Daoy (cell line): ENCODE measurements at regions not wholly inside any gene's neighbourhood (a gene's known extent, or its start where the extent isn't known, plus 50 kb on each side); places are given as distances from the start of the nearest gene placed in this dataset.

Source experiments
- DNase-seq: peaks from one replicate; pipeline ENCODE4 v3.0.0-alpha.2; 2015; ENCODE audit warnings: low read depth

DNA sequence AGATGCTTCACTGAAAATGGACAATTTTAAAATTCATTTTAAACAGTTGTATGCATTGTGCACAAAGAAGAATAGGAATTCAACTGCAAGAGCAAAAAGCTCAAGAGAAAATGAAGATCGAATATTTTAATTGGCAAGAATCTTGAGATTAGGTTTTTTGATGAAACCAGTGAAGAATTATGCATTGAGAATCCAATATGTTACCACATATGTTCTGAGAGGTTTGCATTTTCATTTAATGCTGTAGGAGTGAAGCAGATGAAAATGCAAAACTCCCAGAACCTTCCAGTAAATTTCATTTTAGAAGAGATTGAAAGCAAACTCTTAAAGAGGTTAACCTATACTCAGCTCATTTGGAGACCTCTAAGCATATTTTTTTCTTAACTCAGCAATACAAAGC is 298.0 kb downstream of the OLFM3 start:
- no peak for DNase-seq

DNA sequence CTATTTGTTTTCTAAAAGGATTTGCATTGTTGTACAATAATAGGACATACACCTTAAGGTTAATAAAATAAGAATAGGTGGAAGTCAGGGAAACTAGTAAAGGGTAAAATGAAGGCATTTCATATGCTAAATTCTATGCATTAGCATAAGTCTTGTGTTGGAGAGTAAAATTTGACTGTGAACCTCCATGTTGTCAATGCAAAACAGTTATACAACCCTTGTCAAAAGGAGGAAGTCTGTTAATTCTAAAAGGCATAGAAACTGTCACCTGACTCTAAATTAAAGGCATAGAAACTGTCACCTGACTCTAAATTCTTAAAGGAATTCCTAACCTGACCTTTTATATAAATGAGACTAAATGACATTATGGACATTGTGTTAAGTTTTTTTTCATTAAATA is 291.8 kb downstream of the OLFM3 start:
- DNase-seq = no peak

GRCh38 chr1:101706366-101706765 is 290.4 kb downstream of the OLFM3 start:
- DNase-seq = no peak

DNA sequence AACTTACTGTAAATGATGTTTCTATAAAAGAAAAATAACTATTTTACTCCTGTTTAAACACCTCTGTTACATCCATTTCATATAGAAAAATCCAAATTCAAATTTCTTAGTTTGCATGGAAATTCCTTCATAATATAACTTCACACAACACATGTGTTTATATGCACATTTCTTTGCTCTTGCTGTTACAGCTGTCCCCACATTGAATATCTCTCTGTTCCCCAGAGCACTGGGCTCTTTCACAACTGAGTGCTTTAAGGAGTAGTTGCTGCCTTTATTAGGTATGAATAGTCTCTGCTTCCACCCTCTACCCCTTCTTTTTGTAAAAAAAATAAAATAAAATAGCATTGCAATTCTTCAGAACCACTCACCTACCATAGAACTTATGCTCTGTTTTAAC is 287.0 kb downstream of the OLFM3 start:
- DNase-seq = no peak

GRCh38 chr1:101713760-101714159 is 283.0 kb downstream of the OLFM3 start:
- no peak for DNase-seq

DNA sequence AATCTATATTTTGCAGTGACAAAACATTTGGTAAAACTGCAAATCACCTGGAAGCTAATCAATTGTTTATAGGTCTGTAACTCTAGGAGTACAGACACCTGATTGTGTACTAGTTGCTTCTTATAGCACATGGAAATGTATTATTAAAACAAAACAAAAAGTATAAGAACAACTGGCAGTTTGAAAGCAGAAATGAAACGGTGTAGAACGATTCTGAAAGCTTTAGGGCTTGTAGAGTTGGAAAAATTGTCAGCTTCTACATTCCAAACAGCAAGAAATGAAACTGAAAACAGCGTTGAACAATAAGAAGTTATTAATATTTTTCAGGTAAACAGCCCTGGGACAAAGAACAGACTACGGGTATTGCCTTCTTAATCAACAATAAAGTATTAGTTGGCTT is 273.3 kb downstream of the OLFM3 start:
- no peak for DNase-seq

GRCh38 chr1:101728029-101728428 is 268.7 kb downstream of the OLFM3 start:
- no peak for DNase-seq

DNA sequence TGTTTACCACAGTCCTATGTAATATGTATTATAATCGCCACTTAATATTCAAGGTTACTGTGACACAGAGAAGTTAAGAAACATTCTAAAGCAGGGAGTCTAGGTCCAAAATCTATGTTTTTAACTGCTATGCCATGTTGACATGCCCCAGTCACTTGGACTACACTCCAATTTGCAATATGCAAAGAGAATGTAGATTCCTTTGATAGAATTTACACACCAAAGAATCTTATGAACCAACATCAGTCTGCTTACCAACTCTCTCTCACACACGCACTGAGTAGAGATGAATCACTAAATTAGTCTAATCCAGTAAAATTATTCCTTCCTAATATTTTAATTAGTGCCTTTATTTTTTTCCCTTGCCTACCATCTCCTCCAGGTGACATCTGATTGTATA is 266.2 kb downstream of the OLFM3 start:
- DNase-seq = no peak

DNA sequence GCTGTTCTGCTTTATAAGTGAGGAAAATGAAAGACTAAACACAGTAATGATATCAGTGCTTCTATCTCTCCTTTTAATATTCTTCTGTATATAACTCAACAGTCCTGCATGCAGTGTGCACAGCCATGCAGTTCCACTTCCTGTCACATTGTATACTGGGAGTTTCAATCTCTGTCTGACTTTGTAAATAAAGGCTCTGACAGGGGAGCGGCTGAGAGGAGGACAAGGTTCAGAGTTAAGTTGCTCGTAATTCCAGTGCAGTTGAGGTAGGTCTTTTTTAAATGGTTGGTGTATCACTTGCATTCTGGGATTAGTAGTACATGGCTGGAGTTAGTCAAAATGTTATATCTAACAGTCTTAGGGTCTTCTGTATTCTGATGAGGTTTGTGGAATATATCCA is 264.5 kb downstream of the OLFM3 start:
- DNase-seq = no peak

- no peak for DNase-seq
Measured at GRCh38 chr1:101733340-101733739, 263.4 kb downstream of the OLFM3 start.

- DNase-seq = no peak
Measured at GRCh38 chr1:101738475-101738874, 258.3 kb downstream of the OLFM3 start.

- DNase-seq = no peak
Measured at GRCh38 chr1:101739146-101739545, 257.6 kb downstream of the OLFM3 start.

GRCh38 chr1:101739826-101740330 is 256.8 kb downstream of the OLFM3 start:
- no peak for DNase-seq

DNA sequence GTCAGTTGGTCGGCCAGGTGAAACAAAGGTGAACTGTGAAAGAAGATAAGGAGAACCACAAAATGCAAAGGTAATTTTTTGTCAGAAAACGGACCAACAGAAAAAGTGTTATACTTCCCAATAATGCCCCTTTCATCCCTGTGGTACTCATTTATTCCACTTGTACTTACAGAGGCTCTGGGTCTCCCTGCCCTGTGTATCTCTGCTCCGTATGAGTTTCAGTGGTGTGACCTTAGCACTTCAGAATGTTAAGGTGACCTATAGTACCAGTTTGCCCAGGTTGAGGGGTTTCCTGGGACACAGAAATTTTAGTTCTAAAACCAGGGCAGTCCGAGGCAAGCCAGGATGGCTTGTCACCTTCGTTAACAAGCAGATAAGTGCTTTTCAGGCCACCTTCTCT is 254.8 kb downstream of the OLFM3 start:
- no peak for DNase-seq

- DNase-seq = no peak
Measured at GRCh38 chr1:101742509-101742908, 254.2 kb downstream of the OLFM3 start.

DNA sequence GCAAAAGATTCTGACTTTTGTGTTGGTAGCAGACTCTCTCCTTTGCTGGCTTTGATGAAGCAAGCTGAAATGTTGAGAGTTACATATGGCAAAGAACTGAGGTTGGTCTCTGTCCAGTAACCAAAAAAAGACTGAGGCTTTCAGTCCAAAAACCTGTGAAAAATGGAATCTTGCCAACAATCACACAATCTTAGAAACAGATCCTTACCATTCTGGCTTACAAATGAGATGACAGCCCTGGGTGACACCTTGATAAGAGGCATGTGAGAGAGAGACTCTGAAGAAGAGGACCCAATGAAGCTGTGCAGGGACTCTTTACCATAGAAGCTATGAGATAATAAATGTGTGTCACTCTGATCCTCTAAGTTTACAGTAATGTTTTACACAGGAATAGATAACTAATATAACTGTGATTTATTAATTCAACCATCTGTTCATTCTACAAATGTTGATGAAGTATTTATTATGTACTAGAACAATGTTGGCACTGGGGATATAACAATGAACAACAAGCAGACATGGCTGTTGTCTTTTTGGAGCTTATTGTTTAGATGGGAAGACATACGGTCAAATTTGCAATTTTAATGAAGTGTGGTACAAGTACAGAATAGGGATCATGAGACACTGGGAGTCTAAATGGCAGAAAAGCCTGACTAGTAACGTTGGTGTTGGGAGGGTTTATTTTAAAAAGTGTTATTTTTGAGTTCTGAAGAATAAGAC is 251.0 kb downstream of the OLFM3 start:
- no peak for DNase-seq

GRCh38 chr1:101748077-101748476 is 248.6 kb downstream of the OLFM3 start:
- DNase-seq = no peak
